K562 (cell line): ENCODE measurements at regions not wholly inside any gene's neighbourhood (a gene's known extent, or its start where the extent isn't known, plus 50 kb on each side); places are given as distances from the start of the nearest gene placed in this dataset.

Experiments used
- ATF1 ChIP-seq, 2 experiments: fragments of 450-650 bp in 1 of 2; IDR thresholded peaks; 2 replicates each; pipeline ENCODE4 v1.6.1; 2016; ENCODE audit warnings: missing compliant biosample characterization in 1 of 2, missing genetic modification characterization in 1 of 2
- CREB3 ChIP-seq: fragments of 450-650 bp; conservative IDR thresholded peaks from 2 replicates; pipeline ENCODE4 v1.6.1; 2016; ENCODE audit warnings: missing genetic modification characterization, low read depth, mild to moderate bottlenecking, missing compliant biosample characterization, moderate library complexity
- JUND ChIP-seq, 2 experiments: IDR thresholded peaks; 2 replicates in 1 of 2; 3 replicates in 1 of 2; pipeline ENCODE4 v1.6.1; 2011; ENCODE audit warnings: borderline replicate concordance in 2 of 2, low read depth in 2 of 2, low read length in 2 of 2, improper control_type of control experiment in 1 of 2, missing biosample characterization in 1 of 2, missing genetic modification characterization in 1 of 2, missing genetic modification reagents in 1 of 2
- SP1 ChIP-seq: sonication (generic); formaldehyde crosslinking; IDR thresholded peaks from 2 replicates; pipeline ENCODE4 v1.8.1; 2022; ENCODE audit warnings: mild to moderate bottlenecking, missing genetic modification reagents
- TF ChIP-seq, protein P1 (sequence below): sonication (generic); formaldehyde crosslinking; IDR thresholded peaks from 2 replicates; pipeline ENCODE4 v1.8.1; 2023; ENCODE audit warnings: mild to moderate bottlenecking, missing genetic modification reagents
- TF ChIP-seq, protein P2 (sequence below), 3 experiments: IDR thresholded peaks in 2 of 3; conservative IDR thresholded peaks in 1 of 3; 2 replicates each; pipeline ENCODE4 v1.5.1; 2011 to 2012; ENCODE audit warnings: low read length in 3 of 3, mild to moderate bottlenecking in 3 of 3, control low read depth in 2 of 3, improper control_type of control experiment in 1 of 3, inconsistent platforms in 1 of 3, low read depth in 1 of 3, mixed read lengths in 1 of 3, moderate library complexity in 1 of 3; ENCODE audit not compliant: insufficient read depth in 2 of 3
- TF ChIP-seq, protein P3 (sequence below): sonication (generic); formaldehyde crosslinking; IDR thresholded peaks from 2 replicates; pipeline ENCODE4 v1.8.0; 2022; ENCODE audit warnings: mild to moderate bottlenecking, missing genetic modification reagents

DNA sequence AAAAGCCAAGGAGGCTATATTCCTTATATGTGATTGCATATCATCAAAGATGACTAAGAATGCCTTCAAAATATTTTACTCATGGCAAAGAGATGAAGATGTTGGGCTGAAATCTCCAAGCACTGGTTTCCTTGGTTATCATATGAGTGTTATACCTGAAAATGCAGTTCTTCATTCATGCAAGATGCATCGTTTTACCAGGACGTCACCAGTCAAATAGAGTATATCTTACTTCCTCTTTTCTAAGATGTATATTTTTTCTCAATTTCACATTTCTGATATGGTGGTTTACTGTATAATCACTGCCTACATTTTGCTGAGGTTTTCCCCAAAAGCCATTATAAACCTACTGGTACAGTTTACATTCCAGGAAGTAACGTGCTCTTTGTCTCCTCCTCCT is 1085.7 kb downstream of the NCAM2 start:
- no peak for TF ChIP-seq SP1
- TF ChIP-seq JUND (IDR thresholded peaks at IDR 0.05; ENCODE audit: borderline replicate concordance, low read depth, low read length): no peak
- no peak for TF ChIP-seq JUND (tag; IDR thresholded peaks at IDR 0.05; ENCODE audit: borderline replicate concordance, low read depth, low read length)
- TF ChIP-seq ATF1 (CRISPR knock-in tag; IDR thresholded peaks at IDR 0.05): no peak
- TF ChIP-seq ATF1 (tag; IDR thresholded peaks at IDR 0.05): no peak
- TF ChIP-seq, protein P1, sequence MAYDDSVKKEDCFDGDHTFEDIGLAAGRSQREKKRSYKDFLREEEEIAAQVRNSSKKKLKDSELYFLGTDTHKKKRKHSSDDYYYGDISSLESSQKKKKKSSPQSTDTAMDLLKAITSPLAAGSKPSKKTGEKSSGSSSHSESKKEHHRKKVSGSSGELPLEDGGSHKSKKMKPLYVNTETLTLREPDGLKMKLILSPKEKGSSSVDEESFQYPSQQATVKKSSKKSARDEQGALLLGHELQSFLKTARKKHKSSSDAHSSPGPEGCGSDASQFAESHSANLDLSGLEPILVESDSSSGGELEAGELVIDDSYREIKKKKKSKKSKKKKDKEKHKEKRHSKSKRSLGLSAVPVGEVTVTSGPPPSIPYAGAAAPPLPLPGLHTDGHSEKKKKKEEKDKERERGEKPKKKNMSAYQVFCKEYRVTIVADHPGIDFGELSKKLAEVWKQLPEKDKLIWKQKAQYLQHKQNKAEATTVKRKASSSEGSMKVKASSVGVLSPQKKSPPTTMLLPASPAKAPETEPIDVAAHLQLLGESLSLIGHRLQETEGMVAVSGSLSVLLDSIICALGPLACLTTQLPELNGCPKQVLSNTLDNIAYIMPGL (CRISPR knock-in tag): no peak
- TF ChIP-seq, protein P2, sequence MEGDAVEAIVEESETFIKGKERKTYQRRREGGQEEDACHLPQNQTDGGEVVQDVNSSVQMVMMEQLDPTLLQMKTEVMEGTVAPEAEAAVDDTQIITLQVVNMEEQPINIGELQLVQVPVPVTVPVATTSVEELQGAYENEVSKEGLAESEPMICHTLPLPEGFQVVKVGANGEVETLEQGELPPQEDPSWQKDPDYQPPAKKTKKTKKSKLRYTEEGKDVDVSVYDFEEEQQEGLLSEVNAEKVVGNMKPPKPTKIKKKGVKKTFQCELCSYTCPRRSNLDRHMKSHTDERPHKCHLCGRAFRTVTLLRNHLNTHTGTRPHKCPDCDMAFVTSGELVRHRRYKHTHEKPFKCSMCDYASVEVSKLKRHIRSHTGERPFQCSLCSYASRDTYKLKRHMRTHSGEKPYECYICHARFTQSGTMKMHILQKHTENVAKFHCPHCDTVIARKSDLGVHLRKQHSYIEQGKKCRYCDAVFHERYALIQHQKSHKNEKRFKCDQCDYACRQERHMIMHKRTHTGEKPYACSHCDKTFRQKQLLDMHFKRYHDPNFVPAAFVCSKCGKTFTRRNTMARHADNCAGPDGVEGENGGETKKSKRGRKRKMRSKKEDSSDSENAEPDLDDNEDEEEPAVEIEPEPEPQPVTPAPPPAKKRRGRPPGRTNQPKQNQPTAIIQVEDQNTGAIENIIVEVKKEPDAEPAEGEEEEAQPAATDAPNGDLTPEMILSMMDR (IDR thresholded peaks at IDR 0.05 in 2 of 3, conservative IDR thresholded peaks at IDR 0.05 in 1 of 3; ENCODE audit: insufficient read depth in 2 of 3, low read depth in 1 of 3, low read length in 3 of 3): no peak
- TF ChIP-seq, protein P3, sequence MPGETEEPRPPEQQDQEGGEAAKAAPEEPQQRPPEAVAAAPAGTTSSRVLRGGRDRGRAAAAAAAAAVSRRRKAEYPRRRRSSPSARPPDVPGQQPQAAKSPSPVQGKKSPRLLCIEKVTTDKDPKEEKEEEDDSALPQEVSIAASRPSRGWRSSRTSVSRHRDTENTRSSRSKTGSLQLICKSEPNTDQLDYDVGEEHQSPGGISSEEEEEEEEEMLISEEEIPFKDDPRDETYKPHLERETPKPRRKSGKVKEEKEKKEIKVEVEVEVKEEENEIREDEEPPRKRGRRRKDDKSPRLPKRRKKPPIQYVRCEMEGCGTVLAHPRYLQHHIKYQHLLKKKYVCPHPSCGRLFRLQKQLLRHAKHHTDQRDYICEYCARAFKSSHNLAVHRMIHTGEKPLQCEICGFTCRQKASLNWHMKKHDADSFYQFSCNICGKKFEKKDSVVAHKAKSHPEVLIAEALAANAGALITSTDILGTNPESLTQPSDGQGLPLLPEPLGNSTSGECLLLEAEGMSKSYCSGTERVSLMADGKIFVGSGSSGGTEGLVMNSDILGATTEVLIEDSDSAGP (CRISPR knock-in tag): no peak
- TF ChIP-seq CREB3 (tag): no peak
